BJ (cell line): ENCODE measurements at regions not wholly inside any gene's neighbourhood (a gene's known extent, or its start where the extent isn't known, plus 50 kb on each side); places are given as distances from the start of the nearest gene placed in this dataset.
"Not testable (repeated sequence)": the region's sequence is repeated elsewhere in the genome, so short reads cannot be mapped to it uniquely, and the experiment has no call there.

Experiments used
- CTCF ChIA-PET: fragments of 350-600 bp; formaldehyde crosslinking; extraction: SDS; loops from one replicate; lab custom pipeline; 2021; ENCODE audit warnings: antibody characterized with exemption, inconsistent platforms; lab: Yijun Ruan, JAX
- POLR2A ChIA-PET: fragments of 300-600 bp; sonication (Branson Sonifier 250); formaldehyde crosslinking; extraction: SDS; loops from one replicate; lab custom pipeline; 2021; ENCODE audit warnings: antibody characterized with exemption; lab: Charles Lee
- DNase-seq: peaks from one replicate; pipeline ENCODE4 v3.0.0-alpha.2; 2011; ENCODE audit warnings: low read depth
- H3K27me3 ChIP-seq: 2 replicates; pipeline ENCODE4 v1.6.0; 2011; ENCODE audit warnings: low read length; ENCODE audit not compliant: control insufficient read depth, insufficient read depth
- H3K36me3 ChIP-seq: 2 replicates; pipeline ENCODE4 v1.5.1; 2011; ENCODE audit warnings: low read length; ENCODE audit not compliant: control insufficient read depth, insufficient read depth
- H3K4me3 ChIP-seq: 2 replicates; pipeline ENCODE4 v1.5.1; 2011; ENCODE audit warnings: low read depth, mild to moderate bottlenecking, control low read depth, low read length
- TF ChIP-seq, protein P1 (sequence below): IDR thresholded peaks from 2 replicates; pipeline ENCODE4 v1.5.1; 2011; ENCODE audit warnings: low read depth, mild to moderate bottlenecking, control low read depth, inconsistent platforms, low read length, moderate library complexity; ENCODE audit not compliant: insufficient read depth

- DNase-seq: no peak
- no peaks in the 10 kb centered on the region for H3K36me3 ChIP-seq
- H3K27me3 ChIP-seq: no peaks in the 10 kb centered on the region
- ChIA-PET CTCF (interaction anchor here (0.9 to 3.1 kb wide), 17 partner anchors 10 to 190 kb away, joined by 3 to 45 read pairs (median 6); no protein-coding TSS in a partner anchor), POLR2A (no interaction called here)
- TF ChIP-seq, protein P1, sequence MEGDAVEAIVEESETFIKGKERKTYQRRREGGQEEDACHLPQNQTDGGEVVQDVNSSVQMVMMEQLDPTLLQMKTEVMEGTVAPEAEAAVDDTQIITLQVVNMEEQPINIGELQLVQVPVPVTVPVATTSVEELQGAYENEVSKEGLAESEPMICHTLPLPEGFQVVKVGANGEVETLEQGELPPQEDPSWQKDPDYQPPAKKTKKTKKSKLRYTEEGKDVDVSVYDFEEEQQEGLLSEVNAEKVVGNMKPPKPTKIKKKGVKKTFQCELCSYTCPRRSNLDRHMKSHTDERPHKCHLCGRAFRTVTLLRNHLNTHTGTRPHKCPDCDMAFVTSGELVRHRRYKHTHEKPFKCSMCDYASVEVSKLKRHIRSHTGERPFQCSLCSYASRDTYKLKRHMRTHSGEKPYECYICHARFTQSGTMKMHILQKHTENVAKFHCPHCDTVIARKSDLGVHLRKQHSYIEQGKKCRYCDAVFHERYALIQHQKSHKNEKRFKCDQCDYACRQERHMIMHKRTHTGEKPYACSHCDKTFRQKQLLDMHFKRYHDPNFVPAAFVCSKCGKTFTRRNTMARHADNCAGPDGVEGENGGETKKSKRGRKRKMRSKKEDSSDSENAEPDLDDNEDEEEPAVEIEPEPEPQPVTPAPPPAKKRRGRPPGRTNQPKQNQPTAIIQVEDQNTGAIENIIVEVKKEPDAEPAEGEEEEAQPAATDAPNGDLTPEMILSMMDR: no peak
- H3K4me3 ChIP-seq: no peak overlapping the region
Observed at GRCh38 chr5:99033014-99033900, 104.5 kb upstream of the CHD1 start.

DNA sequence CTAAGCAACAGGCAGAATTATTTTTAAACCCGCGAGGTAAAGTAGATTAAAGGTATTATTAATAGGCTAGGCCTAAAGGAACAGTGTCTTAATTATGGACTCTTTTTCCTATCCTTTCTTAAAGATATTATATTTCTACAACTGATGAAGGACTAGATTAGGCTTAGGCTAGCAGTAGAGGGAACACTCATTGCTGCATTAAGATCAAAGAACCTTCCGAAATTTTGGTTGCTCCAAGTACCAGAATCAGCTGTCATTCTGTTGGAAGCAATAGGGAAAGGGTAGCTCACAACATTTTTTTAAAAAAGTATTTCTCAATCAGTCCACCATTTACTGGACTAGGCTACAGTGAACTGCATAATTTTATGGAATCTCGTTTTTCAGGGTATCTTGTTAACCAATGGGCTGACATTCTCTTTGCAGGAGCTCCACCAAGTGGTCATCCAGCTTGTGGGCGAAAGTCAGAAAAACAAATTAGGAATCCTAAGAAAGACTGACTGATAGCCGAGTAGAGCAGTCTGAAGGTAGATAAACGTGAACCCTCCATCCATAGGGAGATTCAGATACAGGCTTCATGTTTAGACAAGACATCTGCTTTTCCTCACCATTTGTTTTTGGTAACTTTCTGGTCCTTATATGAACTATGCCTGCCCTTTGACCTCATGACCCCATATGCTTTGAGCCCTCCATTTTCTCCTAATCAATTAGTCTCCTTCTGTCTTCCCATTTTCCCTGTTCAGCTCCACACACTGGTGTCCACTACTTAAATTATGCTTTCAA, 103.6 kb upstream of the CHD1 start:
- Histone ChIP-seq H3K4me3 (no peak overlapping the region), H3K36me3 (no peaks in the 10 kb centered on the region), H3K27me3 (no peaks in the 10 kb centered on the region)
- DNase-seq: peak; percentile 36
- ChIA-PET POLR2A (interaction anchor here (0.5 kb wide), 1 partner anchor 1676 kb away, joined by 3 read pairs; no protein-coding TSS in a partner anchor), CTCF (interaction anchor here (0.7 to 3.1 kb wide), 19 partner anchors 11 to 189 kb away, joined by 3 to 45 read pairs (median 6); no protein-coding TSS in a partner anchor)
- TF ChIP-seq, protein P1: peak; percentile 83

DNA sequence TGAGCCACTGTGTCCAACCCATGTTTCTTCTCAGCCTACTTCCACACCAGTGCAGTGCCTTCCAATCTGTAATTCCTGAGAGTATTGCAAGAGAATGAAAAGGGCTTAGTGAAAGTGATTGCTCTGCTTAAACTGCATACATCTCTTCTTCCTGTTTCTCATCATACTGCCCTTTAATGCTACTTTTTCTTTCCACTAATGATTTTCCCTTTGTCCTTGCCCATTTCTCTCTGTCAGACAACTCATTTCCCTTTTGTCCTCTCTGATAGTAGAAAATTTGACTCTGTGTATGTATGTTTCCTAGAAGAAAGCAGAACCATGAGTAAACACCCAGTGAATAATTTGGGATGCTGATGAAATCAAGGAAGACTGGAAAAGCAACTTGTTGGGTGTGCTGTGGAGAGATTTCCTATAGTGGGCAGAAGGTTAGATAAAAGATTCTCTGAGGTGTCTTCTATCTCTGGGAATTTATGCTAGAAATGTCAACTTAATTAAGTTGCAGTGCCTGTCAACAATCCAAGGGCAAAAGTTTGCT, 102.2 kb upstream of the CHD1 start:
- Histone ChIP-seq H3K4me3 (no peak overlapping the region), H3K27me3 (no peaks in the 10 kb centered on the region), H3K36me3 (no peaks in the 10 kb centered on the region)
- ChIA-PET POLR2A (no interaction called here), CTCF (interaction anchor here (3.1 kb wide), 1 partner anchor 124 kb away, joined by 21 read pairs; no protein-coding TSS in a partner anchor)
- no peak for DNase-seq
- TF ChIP-seq, protein P1: no peak

DNA sequence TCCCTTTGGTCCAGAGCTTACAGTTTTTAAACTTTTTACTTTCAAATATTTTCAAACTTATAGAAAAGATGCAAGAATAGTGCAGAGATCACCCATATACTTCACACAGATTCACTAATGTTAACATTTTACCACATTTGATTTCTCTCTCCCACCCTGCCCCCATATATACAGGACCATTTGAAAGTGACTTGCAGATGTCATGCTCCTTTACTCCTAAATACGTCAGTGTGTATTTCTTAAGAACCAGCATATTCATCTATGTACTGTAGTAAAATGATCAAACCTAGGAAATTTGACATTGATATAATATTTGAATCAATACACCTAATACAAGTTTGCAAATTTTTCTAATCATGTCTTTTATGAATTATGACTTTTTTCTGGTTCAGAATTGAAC, 100.4 kb upstream of the CHD1 start:
- no peak overlapping the region for H3K4me3 ChIP-seq
- DNase-seq: no peak
- ChIA-PET POLR2A (no interaction called here), CTCF (interaction anchor here (1.5 kb wide), 1 partner anchor 122 kb away, joined by 3 read pairs; no protein-coding TSS in a partner anchor)
- TF ChIP-seq, protein P1: no peak
- no peaks in the 10 kb centered on the region; the same call in 1 of the 2 replicates for H3K27me3 ChIP-seq
- H3K36me3 ChIP-seq: no peaks in the 10 kb centered on the region

DNA sequence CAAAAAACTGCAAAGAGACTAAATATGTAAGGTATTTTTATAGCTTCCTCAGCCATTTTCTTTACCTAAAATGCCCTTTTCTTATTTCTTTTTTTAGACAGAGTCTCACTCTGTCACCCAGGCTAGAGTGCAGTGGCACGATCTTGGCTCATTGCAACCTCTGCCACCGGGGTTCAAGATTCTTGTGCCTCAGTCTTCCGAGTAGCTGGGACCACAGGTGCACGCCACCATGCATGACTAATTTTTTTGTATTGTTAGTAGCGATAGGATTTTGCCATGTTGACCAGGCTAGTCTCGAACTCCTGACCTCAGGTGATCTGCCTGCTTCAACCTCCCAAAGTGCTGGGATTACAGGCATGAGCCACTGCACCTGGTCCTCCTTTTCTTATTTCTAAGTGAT, 99.4 kb upstream of the CHD1 start:
- POLR2A ChIA-PET, H3K36me3 ChIP-seq, H3K4me3 ChIP-seq, H3K27me3 ChIP-seq, DNase-seq: not testable (repeated sequence)
- CTCF ChIA-PET: interaction anchor here (1.4 kb wide), 1 partner anchor 123 kb away, joined by 4 read pairs; no protein-coding TSS in a partner anchor
